Pancreas (tissue), 10 donors: ENCODE measurements at regions not wholly inside any gene's neighbourhood (a gene's known extent, or its start where the extent isn't known, plus 50 kb on each side); places are given as distances from the start of the nearest gene placed in this dataset.

Source experiments
- ATAC-seq, 4 donors: fragments of 200-7000 bp; cut with Tn5 transposase; one replicate each; pipeline versions ENCODE4 v1.8.0 to v1.9.1; 2020; ENCODE audit warnings: mild to moderate bottlenecking in 4 of 4, moderate library complexity in 4 of 4
- DNase-seq, 6 donors: peaks; one replicate each; pipeline ENCODE4 v3.0.0-alpha.2; 2020
- FAIRE-seq: peaks from 2 replicates; lab custom pipeline; 2012; peaks lifted over from hg19 to GRCh38; lab: Jason Lieb, UNC
- H3K27ac ChIP-seq, 4 donors: fragments of 200-600 bp; sonication (generic); 1 replicate in 3 of 4; 2 replicates in 1 of 4; pipeline versions ENCODE4 v1.5.0 to v1.8.0; 2020
- H3K27me3 ChIP-seq, 4 donors: fragments of 200-600 bp; one replicate each; pipeline ENCODE4 v1.8.0; 2021
- H3K36me3 ChIP-seq, 3 donors: fragments of 200-600 bp; sonication (generic) in 1 of 3; one replicate each; pipeline versions ENCODE4 v1.5.0 to v1.8.0; 2020 to 2021
- H3K4me1 ChIP-seq, 3 donors: fragments of 200-600 bp; one replicate each; pipeline ENCODE4 v1.8.0; 2021
- H3K4me3 ChIP-seq, 4 donors: fragments of 200-600 bp; sonication (generic) in 2 of 4; one replicate each; pipeline versions ENCODE4 v1.5.0 to v1.8.0; 2020 to 2021
- H3K9me3 ChIP-seq, 4 donors: fragments of 200-600 bp; one replicate each; pipeline ENCODE4 v1.8.0; 2021
- WGBS, 2 donors: extraction: QIAGEN DNeasy Blood & Tissue Kit; methylation state at CpG; one replicate each; pipeline ENCODE4 v1.1.7; 2013; 5-methylcytosine and 5-hydroxymethylcytosine counted together
- intact Hi-C, 3 donors: fragments of 100-400 bp; cut with DNase I; formaldehyde crosslinking; loops; one replicate each; pipeline versions ENCODE4 v1.11.1 to v1.14.2; 2022
- TF ChIP-seq, protein P1 (sequence below), 4 donors: fragments of 200-600 bp; sonication (generic) in 3 of 4; IDR thresholded peaks; one replicate each; pipeline versions ENCODE4 v1.5.0 to v1.8.0; 2021; ENCODE audit warnings: antibody characterized with exemption in 4 of 4
- donor health status: healthy with polysubstance abuse.
- donor health status: DM: no; HTN: no; CAD: no; lungs with moderate emphysema.
- donor health status: DM: no; HTN: no; CAD: no.
- donor health status: control.
- donor health status: control.
- donor health status: Bipolar disorder and iron deficiency.
- donor health status: DM: yes; HTN: yes; CAD: no.
- donor health status: DM: no; HTN: no; CAD: no.
- donor health status: DM: no; HTN: no; CAD: no.
- donor health status: DM: yes; HTN: yes; CAD: no.

DNA sequence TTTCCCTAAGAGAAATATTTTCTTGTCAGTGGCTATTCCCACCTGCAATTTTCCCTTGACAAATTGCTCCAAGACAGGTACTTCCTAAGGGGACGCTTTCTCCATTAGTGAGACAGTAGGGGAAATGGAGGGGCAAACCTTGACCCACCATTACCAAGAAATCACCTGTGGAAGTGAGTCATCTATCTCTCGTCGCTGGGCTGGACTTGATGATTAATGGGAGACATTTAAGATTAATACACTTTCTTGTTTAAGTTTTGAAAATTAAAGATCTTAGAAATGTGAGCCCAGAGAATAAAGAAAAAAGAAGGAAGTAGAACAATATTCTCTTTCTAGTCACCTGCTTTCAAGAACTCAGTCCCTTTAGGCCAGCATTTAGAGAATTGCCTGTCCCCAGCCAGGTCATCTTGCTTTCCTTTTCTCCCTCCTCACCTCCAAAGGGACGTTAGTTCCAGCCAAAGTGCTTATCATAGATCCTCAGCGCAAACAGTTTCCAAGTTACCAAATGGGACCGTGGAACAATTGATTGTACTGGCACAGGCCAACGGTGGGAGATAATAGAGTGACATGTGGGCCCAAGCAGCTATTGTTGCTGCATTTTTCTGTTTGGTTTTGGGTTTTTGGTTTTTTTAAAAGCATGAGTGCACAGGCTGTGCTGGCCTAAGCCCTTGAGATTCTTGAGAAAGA, 284.4 kb downstream of the ENC1 start:
- Histone ChIP-seq H3K4me1 (peaks cover 0 to 8% (median 0%) of the 10 kb centered on the region in 3 donors), H3K36me3 (no peaks in the 10 kb centered on the region), H3K27ac (peak overlapping the region in 2 of 4 donors; percentile 17 to 33), H3K4me3 (no peak overlapping the region), H3K27me3 (no peaks in the 10 kb centered on the region), H3K9me3 (no peaks in the 10 kb centered on the region)
- FAIRE-seq: no peak
- peak in 3 of 4 donors; percentile 70 to 88 (median 81) for ATAC-seq
- 24 to 31% methylated on average over 7 of the region's 7 CpGs for WGBS, 2 donors
- TF ChIP-seq, protein P1, sequence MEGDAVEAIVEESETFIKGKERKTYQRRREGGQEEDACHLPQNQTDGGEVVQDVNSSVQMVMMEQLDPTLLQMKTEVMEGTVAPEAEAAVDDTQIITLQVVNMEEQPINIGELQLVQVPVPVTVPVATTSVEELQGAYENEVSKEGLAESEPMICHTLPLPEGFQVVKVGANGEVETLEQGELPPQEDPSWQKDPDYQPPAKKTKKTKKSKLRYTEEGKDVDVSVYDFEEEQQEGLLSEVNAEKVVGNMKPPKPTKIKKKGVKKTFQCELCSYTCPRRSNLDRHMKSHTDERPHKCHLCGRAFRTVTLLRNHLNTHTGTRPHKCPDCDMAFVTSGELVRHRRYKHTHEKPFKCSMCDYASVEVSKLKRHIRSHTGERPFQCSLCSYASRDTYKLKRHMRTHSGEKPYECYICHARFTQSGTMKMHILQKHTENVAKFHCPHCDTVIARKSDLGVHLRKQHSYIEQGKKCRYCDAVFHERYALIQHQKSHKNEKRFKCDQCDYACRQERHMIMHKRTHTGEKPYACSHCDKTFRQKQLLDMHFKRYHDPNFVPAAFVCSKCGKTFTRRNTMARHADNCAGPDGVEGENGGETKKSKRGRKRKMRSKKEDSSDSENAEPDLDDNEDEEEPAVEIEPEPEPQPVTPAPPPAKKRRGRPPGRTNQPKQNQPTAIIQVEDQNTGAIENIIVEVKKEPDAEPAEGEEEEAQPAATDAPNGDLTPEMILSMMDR (IDR thresholded peaks at IDR 0.05): no peak
- peak in 1 of 6 donors; percentile 25 for DNase-seq
- intact Hi-C loops: no loop called here

- ATAC-seq (no peak), FAIRE-seq (no peak), DNase-seq (no peak)
- TF ChIP-seq, protein P1 (IDR thresholded peaks at IDR 0.05): no peak
- H3K9me3 ChIP-seq: no peaks in the 10 kb centered on the region
- intact Hi-C loops: no loop called here
- peaks cover 0 to 8% (median 0%) of the 10 kb centered on the region in 3 donors for H3K4me1 ChIP-seq
- WGBS, 2 donors: 93 to 95% methylated on average over 6 of the region's 6 CpGs
- no peaks in the 10 kb centered on the region for H3K36me3 ChIP-seq
- H3K27ac ChIP-seq: no peak overlapping the region
- no peak overlapping the region for H3K4me3 ChIP-seq
- H3K27me3 ChIP-seq: no peaks in the 10 kb centered on the region
Measured at GRCh38 chr5:74355041-74355824, 285.3 kb downstream of the ENC1 start.

DNA sequence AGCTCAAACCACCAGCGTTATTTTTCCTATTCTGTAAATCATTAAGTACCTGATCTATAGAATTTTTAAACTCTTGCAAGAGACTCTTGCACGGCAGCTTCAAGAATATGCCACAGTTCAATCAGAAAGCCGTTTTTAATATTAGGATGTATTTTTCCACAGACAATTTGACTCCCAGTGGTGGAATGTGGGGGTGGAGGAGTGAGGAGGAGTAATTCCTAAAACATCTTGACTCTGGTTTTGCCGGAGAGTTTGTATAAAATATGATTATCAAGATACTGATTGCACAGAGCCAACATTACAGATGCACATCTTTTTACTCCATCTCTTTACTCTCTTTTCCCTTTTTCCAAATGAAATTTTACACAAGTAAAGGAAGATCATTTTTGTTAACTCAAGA, 288.3 kb downstream of the ENC1 start:
- TF ChIP-seq, protein P1 (IDR thresholded peaks at IDR 0.05): no peak
- no peak overlapping the region for H3K27ac ChIP-seq
- FAIRE-seq: no peak
- no peaks in the 10 kb centered on the region for H3K27me3 ChIP-seq
- intact Hi-C loops: no loop called here
- WGBS, 2 donors: 51 to 61% methylated on average over 4 of the region's 4 CpGs
- no peak for ATAC-seq
- H3K36me3 ChIP-seq: no peaks in the 10 kb centered on the region
- no peaks in the 10 kb centered on the region for H3K9me3 ChIP-seq
- DNase-seq: no peak
- H3K4me1 ChIP-seq: peaks cover 0 to 8% (median 0%) of the 10 kb centered on the region in 3 donors
- no peak overlapping the region for H3K4me3 ChIP-seq

- intact Hi-C loops: no loop called here
- no peak for DNase-seq
- peak in 2 of 4 donors; percentile 17 to 34 for ATAC-seq
- H3K9me3 ChIP-seq: no peaks in the 10 kb centered on the region
- TF ChIP-seq, protein P1 (IDR thresholded peaks at IDR 0.05): no peak
- peaks cover 0 to 4% (median 0%) of the 10 kb centered on the region in 3 donors for H3K4me1 ChIP-seq
- H3K27ac ChIP-seq: no peak overlapping the region
- no peaks in the 10 kb centered on the region for H3K27me3 ChIP-seq
- FAIRE-seq: no peak
- WGBS, 2 donors: 65 to 74% methylated on average over 5 of the region's 5 CpGs
- H3K36me3 ChIP-seq: no peaks in the 10 kb centered on the region
- no peak overlapping the region for H3K4me3 ChIP-seq
Measured at GRCh38 chr5:74342948-74343682, 297.4 kb downstream of the ENC1 start.
